Cerebellar cortex (tissue), 1 donor: ENCODE measurements at regions not wholly inside any gene's neighbourhood (a gene's known extent, or its start where the extent isn't known, plus 50 kb on each side); places are given as distances from the start of the nearest gene placed in this dataset.

Experiments
- DNase-seq: peaks from one replicate; pipeline ENCODE4 v3.0.0-alpha.2; 2015; ENCODE audit warnings: low spot score

DNA sequence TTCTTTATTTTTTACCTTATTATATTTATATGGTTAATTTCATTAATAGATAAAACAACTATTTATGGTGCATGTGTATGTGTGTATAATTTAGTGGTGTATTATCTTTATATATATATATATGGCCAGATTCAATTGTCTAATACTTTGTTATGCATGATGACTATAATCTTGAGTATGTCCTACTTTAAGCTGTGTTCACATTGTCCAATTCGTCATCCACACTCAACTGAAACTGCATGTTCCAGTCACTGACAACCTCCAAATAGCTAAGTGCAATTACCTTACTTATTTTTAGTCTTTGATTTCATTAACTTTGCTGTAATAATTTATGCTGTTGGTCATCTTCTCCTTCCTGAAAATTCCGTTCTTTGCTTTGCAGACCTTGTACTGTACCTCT lies 306.5 kb upstream of the TMTC1 start:
- DNase-seq = no peak

DNA sequence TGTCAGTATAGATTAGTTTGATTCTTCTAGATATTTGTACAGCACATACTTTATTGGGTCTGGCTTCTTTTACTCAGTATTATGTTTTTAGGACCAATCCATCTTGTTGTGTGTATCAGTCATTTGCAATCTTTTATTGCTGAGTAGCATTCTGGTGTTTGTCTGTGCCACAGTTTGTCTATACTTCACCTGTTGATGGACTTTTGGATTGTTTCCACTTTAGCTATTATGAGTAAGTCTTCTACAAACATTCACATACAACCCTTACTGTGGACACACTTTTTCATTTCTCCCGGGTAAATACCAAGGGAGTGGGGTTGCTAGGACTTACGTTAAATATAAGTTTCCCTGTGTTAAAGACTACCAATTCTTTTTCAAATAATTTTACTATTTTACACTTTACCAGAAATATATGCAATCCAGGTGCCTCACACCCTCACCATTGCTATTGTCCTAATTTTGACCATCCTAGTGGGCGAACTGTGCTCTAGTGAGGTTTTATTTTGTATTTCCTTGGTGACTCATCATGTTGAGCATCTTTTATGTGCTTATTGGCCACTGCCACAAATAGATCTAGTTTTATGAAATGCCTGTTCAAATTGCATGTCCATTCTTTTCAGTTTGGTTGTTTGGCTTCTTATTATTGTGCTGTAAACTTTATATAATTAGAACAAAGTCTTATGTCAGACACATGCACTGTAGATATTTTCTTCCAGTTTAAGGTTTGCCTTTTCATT lies 304.7 kb upstream of the TMTC1 start:
- no peak for DNase-seq

DNA sequence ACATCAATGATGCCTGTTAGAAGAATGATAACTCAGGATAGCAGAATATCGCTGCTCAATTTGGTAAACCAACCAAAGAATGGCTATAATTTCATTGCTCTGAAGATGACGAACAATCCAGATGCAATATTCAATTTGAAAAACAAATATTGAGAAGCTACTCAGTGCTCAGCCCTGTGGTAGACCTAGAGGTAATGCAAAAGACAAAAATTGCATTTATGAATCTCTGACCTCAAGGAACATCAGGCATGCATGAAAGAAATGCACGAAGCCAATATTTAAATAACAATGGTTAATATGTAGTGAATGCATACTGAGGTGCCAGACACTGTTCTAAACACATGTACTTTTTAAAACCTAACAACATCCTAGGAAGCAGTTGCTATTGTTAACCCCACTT lies 298.6 kb upstream of the TMTC1 start:
- no peak for DNase-seq

DNA sequence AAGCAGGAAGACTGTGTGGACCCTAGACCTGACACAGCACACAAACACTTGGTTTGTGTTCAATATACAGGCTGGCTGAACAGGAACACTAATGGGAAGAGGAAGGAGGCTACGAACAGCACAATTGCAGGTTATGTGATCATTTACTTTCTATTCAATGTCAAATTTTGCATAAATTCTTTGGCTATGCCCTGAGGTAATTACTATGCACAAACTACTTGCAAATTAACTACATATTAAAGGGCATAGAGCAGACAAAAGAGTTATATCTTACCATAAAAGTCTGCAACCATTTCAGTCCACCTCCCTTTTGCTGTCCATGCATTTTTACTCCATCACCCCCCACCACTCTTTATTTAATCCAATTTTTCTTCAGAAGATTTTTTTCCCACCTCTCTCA lies 291.2 kb upstream of the TMTC1 start:
- DNase-seq = no peak

DNA sequence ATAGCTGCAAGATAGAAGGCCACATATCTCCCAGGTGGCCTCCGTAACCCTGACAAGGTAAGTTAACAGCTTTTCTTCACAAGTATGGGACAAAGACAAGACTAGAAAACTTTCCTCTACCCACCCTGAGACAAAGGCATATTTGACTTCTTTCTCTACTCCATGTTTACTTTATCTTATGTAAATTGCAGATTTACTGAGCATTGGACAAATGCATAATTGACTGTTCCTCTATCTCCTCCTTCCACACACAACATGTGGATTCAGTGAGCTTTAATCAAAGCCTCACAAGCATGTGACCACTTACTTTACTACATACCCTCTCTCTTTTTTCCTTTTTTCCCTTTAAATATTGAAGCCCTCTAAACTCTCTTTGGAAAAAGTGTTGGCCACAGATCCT lies 289.1 kb upstream of the TMTC1 start:
- no peak for DNase-seq

DNA sequence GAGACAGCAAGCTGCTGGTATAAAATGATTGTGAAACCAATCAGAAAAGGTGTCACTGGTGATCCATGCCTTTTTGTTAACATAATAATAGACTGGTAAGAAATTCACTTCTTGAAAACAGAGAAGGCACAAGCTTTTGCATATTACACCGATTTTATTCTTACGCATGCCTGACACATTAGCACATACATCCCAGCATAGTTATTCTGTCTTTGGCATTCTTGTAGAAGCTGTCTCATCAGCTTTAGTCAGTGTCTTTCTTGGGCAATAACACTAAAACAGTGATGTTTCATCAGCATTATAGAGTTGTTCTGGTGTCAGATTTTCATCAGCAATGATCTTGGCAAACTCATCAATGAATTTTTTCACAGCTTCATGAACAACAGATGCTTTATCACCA lies 283.4 kb upstream of the TMTC1 start:
- DNase-seq = no peak

DNA sequence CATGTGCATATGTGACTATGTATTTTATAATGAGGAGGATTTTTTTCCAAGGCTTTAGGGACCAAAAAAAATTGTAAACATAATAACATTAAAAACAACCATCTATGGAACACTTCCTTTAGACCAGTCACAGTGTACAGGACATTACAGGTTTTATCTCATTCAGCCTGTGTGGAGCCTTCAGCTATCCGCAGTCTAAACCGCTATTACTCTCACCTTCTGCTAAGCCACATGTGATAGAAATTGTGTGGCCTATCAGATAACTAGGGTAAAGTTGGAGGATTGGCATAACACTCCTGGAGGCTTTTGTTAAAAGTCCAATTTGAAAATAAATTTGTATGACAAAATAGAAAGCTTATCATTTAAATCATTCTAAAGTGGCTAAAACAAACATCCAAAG lies 281.2 kb upstream of the TMTC1 start:
- DNase-seq = no peak

DNA sequence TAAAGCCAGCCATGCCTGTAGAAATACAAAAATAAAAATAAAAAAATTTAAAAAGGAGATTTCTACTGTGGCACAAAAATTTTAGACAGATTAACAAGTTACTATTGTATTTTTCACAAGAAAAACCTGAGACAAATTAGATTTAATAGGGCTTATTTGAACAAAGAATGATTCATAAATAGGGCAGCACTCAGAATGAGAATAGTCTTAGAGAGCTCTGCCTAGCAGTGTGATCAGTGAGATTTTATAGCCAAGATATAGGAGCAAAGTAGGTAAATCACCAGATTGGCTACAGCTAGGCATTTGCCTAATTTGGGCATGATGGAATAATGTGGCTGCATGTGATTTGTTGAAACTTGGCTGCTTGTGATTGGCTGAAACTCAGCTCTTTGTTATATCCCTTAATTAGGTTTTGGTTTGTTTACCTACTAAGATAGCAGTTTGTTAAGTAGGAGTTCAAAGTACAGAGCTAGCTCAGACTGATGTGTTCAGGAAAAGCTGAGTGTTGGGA lies 279.7 kb upstream of the TMTC1 start:
- DNase-seq = no peak

DNA sequence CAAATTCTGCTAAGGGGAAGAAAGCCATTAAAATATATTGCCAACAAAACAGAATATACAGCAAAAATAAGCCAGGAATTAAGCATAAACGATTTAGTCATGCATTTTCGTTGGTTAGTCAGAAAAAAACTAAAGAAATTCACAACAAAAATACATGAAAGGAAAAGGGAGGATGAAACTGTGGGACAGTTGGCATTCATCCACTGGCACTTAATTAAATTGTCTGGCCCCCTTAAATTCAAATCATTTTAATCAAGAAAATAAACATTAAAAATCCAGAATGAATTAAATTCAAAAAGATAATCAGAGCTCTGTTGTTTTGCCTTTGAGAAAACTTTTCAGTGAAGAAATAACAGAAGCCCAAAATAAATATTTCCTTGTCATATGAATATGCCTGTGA lies 264.6 kb upstream of the TMTC1 start:
- no peak for DNase-seq

DNA sequence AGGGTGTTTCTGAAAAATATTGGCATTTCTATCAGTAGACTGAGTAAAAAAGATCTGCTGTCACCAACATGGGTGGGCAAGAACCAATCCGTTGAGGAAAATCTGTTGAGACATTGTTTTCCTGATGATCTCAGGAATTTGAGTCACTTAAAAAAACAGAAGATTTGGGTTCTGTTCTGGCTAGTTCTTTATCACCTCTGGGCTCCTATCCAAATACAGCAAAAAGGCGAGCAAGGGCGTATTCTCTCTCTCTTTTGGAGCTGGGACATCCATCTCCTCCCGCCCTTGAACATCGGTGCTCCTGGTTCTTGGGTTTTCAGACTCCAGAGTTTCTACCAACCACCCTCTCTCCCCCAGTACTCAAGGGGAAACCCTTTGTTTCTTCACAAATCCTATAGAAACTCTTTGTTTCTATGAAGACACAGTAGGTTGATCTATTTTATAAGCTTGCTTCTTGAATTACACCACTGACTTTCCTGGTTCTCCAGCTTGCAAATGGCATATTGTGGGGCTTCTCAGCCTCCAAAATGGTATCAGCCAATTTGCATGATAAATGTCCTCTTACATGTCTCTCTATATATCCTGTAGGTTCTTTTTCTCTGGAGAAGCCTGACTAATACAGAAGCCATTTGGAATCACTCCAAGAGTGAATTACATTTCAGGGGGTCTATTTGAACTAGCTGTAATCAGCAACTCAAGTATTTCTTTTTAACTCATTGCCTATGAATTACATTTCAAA lies 263.9 kb upstream of the TMTC1 start:
- no peak for DNase-seq

DNA sequence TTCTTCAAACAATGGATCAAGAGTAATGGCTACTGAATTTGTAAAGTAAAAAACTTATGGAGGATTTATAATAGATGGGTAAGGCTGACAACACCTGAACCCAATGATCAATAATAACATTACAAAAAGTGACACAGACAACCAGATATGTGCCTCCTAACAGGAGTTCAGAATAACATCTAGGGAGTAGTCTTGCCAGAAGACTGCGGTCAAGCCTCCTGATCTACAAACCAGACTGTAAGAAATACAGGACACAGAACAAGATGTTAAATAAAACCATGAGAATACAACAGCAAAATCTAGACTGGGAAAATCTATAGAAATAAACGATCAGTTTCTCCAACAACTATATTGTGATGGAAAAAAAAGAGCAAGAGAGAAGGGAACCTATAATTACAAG lies 262.6 kb upstream of the TMTC1 start:
- DNase-seq = no peak

DNA sequence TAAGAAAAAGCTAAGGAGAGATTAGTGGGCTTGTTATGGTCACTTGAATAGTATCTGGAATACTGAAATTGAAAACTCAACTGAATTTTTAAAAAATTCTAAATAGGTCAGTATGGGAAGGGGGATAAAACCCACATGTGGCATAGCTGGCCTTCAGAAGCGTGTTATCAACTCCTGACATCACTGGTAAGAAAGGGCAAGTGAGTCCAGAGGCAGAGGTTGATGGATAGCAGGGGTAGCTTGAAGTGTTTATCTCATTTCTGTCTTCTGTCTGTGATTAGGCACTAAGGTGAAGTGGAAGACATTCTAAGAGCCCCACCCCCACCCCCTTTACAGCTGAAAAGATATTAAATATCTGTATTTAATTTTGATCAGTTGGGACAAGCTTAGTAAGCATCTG lies 261.4 kb upstream of the TMTC1 start:
- DNase-seq = no peak

DNA sequence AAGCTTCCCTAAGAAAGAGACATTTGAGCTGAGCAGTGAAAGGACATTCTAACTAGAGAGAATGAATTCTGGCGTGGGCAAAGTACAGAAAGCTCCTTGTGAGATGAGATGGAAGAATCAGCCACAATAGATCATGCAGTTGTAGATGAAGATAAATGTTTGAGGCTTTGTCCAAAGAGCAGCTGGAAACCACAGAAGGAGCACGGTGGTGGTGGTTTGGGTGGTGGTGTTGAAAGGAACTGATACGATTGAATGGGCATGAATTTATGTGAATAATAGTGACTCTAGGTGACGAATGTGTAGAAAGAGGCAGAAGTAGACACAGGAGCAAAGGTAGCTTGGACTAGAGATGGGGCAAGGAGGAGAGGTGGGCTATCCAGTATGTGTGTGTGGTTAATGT lies 260.5 kb upstream of the TMTC1 start:
- no peak for DNase-seq

DNA sequence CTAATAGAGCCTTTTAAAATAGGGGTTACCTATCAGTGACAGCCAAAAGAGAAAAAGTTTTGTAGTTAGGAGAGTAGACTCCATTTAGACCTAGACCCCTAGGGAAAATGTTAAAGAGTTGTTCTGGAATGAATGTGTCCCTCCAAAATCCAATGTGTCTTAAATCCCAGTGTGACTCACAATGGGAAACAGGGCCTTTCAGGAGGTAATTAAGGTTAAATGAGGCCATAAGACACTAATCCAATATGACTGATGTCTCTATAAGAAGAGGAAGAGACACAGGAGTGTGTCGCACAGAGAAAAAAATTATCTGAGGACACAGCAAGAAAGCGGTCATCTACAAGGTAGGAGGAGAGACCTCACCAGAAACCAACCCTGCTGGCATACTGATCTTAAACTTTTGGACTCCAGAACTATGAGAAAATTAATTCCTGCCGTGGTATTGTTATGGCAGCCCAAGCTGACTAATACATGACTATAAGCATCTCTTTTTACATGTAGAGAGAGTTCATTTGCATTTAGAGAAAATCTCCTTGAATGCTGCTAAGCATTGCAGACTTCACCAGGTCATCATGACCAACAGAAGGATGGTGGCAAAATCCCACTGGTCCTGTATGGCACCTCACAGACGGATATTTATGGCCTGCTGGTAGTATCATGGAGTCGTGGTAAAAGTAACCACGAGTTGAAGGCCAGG lies 259.6 kb upstream of the TMTC1 start:
- DNase-seq = no peak

DNA sequence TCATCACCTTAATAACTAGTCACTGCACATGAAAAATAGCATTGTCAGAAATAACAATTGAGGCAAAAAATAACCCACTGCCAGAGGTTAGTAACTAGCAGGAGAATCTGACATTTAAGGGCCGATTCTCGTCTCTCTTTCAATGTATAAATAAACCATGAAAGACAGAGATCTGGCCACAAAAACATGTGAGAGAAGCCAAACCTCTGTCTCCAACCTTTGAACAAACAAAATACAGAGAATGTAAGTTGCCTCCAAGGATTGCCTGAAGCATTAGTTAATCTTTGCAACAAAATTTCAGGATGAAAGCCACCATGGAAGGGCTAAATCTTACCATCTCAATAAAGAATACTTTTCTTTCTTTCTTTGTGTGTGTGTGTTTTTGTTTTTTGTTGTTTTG lies 257.4 kb upstream of the TMTC1 start:
- DNase-seq = no peak

DNA sequence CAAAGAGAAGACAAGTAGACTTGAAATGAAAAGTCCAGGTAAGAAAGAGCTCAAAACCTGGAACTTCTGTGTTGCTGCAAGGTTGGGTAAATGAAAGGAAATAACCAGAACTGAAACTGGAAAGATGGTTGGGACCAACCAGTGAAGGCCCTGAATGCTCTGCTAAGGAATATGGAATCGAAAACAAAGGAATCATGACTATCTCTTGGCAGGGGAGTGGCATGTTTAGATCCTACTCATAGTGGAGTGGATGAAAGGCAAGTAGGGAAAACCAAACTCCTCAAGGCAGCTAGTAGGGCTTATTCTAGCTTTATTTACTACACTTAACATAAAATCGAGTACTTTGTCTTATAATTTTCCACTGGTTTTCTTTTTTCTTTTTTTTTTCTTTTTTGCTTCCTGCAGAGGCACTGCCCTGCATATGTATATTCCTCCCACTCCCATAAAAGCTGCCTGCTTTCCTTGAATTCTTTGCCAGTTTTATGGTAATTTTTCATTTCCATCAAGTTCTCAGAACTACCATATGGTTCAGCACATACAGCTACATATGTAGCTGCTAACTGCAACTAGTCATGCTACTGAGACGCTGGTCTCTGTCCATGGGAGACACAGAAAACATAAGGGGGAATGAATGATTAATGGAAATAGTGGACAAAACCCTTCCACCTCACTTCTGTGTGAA lies 247.1 kb upstream of the TMTC1 start:
- no peak for DNase-seq

DNA sequence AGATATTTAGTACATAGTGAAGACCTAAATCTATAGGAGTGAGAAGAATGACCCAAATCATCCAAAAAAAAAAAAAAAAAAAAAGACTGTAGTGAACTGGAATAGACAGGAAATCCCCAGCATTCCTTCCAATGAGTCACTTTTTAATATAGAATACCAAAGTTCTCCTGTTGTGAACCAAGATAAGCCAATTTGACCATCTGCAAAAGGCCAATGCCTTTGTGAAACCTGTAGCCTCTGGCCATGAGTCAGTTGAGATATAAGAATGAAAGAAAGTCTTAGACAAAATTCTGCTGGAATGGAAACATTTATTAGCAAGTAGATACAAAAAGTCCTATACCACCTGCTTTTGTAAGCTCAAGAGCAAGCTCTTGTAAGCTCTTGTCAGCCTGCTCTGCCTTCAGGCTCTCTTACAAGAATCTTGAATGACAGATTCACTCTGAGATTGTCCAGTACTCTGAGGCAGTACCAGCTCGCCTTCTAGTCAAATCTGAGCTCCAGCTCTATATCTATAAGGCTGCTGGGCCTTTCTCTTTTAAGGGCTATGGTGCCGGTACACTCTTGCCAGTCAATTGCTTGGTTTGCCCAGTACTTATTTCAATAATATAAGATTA lies 243.0 kb upstream of the TMTC1 start:
- no peak for DNase-seq

DNA sequence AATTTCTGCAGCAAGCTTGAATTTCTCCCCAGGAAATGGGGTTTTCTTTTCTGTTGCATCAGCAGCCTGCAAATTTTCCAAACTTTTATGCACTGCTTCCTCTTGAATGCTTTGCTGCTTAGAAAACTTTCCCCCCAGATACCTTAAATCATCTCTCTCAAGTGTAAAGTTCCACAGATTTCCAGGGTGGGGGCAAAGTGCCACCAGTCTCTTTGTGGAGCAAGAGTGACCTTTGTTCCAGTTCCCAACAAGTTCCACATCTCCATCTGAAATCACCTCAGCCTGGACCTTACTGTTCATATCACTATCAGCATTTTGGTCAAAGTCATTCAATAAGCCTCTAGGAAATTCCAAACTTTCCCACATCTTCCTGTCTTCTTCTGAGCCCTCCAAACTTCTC lies 241.6 kb upstream of the TMTC1 start:
- no peak for DNase-seq

DNA sequence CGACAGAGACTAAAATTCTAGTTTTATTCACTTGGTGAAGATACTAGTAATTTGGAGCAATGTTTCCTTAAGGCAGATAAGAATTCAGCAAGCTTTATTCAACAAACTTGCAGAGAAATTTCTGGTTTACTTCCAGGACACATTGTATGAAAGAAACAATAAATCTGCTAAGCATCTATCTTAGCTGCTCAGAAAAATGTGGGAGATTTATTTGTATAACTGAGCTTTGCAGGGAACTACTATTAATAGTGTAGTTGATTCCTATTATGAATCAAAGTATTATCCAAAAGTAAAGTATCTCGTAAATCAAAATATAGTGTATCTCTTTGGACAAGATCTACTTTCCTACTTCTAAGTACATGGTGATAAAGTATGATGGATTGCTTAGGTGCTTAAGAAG lies 239.4 kb upstream of the TMTC1 start:
- DNase-seq = no peak

DNA sequence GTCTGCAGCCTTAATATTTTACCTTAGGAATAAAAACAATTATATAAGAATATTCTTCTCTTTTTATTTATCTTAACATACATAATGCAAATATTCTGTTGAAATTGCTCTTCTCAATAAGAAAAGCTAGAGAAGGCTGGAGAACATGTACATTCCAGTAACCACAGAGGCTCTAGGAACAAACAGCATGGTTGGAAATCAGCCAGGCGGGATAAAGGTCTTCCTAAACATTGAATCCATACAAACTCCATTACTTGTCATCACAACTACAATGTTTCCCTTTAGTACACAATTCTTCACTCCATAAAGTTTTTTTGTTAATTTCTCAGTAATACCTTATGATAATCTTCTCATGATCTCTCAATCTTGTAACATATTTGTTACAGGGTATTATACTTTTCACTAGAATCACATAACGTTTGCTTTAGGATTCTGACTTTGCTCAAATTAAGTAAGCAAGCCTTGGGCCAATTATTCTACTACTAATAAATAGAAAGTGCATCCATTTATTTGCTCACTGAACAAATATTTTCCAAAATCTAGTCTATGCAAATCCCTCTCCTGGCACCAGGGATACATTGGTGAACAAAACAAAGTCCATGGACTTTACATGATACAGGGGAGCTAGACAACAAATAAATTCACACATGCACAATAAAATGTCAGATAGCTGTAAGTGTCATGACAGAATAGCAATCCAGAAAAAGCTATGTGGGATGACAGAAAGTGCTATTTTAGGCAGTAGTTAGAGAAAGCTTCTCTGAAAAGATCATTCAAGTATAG lies 237.5 kb upstream of the TMTC1 start:
- DNase-seq = no peak
